Activated effector memory CD4-positive, alpha-beta T cell treated with anti-CD3 and anti-CD28 coated beads, Interleukin-2, amount 50 U/mL, for 16 hours (primary cell): ENCODE measurements at regions not wholly inside any gene's neighbourhood (a gene's known extent, or its start where the extent isn't known, plus 50 kb on each side); places are given as distances from the start of the nearest gene placed in this dataset.
"Not testable (repeated sequence)": the region's sequence is repeated elsewhere in the genome, so short reads cannot be mapped to it uniquely, and the experiment has no call there.

ENCODE experiments used
- DNase-seq: peaks from one replicate; pipeline ENCODE4 v3.0.0-alpha.2; 2020

DNA sequence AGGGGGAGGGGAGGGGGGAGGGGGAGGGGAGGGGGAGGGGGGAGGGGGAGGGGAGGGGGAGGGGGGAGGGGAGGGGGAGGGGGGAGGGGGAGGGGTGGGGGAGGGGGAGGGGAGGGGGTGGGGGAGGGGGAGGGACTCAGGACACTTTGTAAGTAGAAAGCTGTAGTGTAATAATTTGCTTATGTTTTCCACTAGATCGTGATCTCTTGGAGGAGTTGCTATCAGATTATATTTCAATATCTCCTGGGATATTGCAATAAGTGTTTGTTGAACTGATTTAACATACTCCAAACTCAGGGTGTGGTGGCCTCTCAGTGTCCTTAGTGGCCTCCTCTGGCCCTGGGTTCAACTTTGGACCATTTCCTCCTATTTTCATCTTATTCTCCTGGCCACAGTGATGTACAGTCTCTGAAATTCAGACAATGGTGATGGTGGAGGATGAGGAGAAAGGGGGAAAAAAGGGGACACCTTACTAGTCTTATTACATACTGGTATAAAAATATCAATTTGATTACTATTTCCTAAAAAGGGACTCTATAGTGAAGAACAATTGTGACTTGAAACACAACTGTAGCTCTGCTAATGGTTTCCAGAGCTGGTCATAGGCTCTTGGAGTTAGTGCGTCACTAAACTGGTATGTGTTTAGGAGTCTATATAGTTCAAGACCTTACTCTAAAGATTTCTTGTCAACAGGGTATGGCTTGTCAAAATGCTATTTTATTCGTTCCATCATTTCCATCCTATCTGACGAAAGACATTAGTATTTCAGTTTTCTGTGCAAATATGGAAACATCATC is 89.6 kb downstream of the DDX1 start:
- DNase-seq, result no peak

DNA sequence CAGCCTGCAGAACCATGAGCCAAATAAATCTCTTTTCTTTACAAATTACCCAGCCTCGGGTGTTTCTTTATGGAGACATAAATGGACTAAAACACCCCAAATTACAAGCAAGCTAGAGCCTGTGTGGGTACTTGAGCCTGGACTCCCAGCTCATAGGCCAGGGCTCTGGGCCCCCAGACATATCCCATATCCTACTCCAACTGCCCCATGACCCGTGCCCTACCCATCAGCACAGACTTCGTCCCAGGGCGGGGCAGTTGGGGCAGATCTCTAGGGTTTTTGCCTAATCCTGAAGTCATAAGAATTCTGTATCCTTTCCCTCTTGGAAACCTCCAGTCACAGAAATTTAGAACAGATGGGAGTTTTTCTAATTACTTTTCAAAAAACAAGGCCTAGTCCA is 90.7 kb downstream of the DDX1 start:
- DNase-seq, result no peak

DNA sequence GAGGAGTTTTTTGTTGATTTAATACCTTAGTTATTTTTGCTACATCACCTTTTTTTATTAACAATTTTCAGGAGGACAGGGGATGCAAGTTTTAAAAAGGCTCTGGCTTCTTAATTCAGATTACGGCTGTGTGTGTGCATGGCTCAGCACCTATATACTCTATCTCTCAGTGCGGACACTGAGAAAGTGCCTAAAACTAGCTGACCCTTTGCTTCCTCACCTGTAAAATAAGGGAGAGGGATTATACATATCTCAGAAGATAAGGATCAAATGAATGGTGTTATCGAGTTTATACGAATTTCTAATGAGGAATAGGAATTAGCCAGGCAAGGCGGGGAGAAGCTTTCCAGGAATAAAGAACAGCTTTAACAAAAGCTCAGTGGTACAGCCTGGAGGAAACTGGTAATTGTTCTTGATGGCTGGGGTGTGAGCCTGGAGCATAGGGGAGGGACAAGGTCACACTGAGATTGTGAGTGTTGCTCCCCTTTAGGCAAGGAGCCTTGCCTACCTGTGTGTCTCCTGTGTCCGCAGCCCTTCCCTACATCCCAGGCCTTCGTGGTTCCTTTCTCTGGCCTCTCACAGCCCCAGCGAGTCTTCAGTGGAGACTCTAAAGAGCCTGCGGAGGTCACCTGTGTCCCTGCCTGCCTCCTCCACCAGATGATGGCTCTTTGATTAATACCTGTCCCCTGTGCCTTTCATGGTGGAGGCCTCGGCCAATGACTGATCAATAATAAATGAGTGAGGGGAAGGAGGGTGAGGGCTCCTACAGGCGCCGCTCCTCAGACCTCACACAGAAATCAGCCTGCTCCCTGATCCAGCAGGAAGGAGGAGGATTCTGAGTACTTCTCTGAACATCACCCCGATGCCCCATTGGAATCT is 92.7 kb downstream of the DDX1 start:
- DNase-seq, result no peak

DNA sequence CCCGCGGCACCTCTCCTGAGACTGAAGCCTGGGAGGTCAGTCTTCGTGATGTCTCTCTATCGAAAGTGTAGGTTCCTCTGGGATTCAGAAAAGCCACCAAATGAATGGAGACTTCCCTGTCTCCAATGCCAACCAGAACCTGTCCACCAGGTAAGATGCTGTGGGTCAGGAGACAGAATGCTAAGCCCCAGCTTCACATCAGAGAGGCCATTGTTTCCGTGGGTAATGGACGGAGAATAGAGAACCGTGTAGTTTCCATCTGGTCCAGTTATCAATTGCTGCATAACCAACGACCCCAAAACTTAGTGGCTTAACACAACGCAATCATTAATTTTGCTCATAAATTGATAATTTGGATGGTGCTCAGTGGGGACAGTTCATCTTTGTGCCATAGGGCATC is 93.5 kb downstream of the DDX1 start:
- DNase-seq, result no peak

DNA sequence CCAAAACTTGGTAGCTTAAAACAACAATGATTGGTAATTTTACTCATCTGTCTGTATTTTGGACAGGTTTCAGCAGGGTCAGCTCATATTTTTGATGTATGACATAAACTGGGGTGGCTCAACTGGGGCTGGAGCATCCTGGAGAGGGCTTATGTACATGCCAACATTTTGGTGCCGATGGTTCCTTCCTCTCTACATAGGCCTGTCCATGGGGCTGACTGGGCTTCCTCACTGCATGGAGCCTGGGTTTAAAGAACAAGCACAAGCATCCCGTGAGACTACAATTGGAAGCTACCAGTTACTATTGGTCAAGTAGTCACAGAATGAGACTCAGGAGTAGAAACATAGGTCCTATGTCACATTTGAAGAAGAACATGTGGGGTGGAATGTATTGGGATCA is 95.0 kb downstream of the DDX1 start:
- DNase-seq, result no peak

DNA sequence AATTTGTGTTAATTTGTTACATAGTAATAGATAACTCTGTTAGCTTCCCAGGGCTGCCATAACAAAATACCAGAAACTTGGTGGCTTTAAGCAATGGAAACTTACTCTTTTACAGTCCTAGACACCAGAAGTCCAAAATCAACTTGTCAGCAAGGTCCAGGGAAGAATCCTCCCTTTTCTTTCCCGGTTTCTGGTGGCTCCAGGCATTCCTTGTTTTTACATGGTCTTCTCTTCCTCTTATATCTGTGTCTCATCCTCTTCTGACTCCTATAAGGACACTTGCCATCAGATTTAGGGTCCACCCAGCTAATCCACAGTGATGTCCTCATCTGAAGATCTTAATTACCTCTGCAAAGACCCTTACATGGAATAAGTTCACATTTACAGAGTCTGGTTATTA is 95.6 kb downstream of the DDX1 start:
- DNase-seq, result no peak

DNA sequence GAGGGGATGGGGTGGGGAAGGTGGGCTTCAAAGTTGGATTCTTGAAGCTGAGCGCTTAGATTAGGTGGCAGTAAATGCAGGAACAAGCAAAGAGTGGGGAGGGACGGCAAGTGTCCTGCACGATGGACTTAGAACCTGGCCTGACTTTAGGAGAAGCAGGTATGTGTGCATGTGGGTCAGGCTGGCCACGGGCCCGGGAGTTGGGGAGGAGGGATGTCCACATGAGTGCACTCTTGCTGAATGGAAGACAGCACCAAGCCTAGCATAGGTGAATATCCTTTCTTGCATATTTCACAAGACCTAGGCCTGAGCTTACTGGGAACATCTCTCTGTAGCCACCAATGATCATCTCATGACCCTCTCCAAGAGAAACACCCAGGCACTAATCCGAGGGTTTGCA is 96.1 kb downstream of the DDX1 start:
- DNase-seq, result no peak

DNA sequence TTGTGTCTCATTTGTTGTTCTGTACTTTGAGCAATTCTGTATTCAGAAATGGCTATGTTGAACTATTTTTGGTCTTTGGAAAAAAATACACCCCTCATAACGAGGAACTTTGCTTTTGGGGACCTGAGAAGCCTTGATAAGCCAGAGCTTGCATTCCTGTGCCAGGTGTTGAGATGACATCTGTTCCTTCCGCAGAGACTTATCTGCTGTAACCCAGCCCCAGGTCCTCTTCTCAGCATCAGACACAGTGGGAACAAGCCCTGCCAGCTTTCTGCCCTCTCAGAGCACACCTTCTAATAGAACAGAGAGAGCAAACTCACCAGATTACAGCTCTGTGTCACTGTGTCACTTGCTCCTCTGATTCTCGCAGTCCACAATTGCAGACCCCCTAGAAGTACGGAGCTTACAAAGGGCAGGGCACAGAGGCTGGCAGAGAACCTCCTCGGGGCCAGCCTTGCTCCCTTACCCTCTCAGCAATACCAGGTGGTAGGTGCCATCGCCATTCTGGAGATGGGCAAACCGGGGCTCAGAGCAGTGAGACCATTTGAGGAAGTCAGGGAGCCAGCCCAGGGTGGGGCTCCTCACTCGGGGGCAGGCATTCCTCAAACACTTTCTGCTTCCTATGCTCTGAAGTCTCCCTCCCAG is 97.4 kb downstream of the DDX1 start:
- no peak for DNase-seq

DNA sequence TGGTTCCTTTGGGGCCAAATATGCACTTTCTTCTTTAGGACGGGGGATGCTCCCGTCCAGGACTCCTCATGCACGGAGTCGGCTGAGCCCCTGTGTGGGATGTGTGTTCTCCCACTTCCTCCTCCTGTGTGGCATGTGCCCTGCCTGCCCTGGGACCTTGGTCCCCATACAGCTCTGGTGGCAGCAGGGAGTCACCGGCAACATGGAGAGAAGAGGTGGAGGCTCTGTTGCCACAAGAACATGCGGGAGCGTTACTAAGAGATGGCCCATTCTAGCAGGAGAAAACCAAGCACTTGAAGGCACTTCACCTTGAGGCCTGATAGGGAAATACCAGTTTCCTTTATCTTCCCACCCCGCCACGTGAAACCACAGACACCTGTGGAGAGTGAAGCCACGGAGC is 98.0 kb downstream of the DDX1 start:
- no peak for DNase-seq

DNA sequence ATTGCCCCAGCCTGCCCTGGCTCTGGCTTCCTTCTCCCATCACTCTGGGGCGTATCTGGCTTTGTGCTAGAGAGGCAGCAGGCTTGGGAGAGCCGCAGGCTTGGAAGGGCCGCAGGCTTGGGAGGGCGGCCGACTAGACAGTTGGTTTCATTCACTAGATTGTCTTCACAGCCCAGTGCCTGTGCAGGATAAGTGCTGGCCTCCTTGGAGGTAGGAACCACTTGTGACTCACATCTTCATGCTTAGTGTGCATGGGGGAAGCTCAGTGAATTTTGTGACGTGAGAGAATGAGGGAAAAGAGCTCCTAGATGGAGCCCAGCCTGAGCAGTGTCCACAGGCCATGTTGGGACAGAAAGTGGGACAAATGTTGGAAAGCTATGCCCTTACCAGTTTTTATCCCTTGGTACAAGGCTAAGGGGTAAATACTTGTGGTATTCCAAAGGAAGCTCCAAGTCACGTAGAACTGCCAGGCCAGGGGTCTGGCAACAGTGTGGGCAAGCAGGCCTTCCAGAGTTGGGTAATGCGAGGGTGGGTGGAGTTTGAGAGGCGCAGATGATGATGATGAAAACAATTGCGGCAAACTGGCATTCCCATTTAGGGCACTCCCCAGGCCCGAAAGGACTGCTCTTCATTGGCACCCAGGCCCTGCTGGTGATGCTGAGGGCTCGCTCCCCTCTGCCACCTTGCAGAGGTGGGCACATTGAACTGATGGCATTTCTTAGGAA is 100.1 kb downstream of the DDX1 start:
- no peak for DNase-seq

DNA sequence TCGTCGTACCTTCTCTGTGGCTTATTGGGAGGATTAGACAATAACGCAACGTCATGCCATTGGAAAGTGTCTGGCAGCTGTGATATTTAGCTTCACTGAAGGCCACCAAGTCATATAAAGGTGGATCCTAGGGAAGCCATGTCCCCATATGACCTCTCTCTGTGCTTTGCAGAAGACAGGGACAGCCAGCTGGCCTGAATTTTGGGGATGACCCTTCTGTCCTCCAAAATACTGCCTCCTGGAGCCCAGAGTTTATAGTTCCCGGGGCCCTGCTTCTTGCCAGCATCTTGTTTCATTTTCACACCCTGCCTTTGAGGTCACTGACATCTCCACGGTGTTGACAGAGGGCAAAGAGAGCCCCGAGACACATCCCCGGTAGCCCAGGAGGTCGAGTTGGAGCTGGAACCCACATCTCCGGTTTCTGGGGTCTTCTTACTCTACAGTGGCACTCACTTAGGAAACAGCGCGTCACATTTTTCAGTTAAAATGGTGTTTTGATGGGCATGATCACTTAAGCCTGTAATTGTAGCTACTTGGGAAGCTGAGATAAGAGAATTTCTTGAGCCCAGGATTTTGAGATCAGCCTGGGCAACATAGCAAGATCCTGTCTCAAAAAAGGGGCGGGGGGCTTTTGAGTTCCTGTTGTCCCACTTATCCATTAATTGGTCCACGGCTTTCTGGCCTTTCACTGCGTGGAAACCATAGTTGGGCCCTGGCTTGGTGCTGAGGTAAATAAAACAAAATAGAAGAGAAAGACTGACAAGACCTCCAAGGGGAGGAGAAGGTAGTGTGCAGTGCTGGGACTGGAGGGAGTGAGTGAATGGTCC is 101.1 kb downstream of the DDX1 start:
- DNase-seq, result no peak

DNA sequence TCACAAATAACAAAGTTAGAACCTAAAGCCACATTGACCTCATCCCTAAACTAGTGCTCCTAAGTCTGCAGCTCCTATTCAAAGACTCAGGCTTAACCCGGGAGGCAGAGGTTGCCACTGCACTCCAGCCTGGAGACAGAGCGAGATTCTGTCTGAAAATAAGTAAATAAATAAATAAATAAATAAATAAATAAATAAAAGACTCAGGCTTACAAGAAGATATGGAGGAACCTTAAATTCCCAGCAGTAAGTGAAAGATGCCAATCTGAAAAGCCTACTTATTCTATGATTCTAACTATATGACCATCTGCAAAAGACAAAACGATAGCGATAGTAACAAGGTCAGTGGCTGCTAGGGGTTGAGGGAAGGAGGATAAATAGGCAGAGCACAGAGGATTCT is 101.7 kb downstream of the DDX1 start:
- DNase-seq, result no peak

DNA sequence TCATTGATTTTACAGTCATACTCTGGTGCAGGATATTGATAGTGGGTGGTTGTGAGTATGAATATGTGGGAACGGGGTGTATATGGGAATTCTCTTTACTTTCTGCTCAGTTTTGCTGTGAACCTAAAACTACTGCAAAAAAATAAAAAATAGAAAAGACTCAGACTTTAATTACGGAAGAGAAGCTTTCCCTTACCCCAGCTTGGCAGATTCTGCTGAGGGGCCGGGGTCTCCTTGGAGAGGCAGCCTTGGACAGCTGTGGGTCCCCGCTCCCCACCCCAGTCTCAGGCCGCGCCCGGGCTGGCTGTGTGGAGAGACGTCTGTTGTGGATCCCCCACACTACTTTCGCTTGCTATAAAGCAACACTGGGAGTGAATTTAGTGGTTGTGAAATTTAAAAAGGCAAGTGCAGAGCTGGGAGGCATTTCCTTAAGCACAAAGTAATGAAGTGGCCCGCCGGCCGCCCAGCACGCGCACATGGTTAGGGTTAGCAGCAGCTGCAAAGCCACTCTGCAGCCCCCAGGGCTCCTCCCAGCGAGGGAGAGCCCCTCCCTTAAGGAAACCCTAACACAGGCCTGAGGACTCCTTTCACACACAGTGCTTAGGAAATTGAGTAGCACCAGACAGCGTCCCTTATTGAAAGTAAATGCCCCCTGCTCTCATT is 102.4 kb downstream of the DDX1 start:
- DNase-seq, result no peak

DNA sequence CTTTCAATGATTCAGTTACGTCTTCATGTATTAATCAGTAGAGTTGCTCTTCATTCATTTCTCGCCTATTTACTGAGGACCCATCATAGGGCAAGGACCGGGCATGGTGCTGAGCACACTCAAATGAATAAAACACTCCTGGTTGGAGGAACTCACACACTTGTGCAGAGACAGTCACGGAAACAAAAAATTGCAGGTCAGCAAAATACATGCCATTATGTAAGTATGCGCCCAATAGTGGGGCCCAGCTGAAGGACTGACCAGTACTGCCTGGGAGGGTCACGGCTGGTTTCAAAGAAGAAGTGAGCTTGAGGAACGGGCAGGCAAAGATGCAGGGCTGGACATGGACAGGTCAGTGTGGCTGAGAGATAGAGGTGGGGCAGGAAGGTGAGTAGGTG is 102.9 kb downstream of the DDX1 start:
- DNase-seq, result no peak

DNA sequence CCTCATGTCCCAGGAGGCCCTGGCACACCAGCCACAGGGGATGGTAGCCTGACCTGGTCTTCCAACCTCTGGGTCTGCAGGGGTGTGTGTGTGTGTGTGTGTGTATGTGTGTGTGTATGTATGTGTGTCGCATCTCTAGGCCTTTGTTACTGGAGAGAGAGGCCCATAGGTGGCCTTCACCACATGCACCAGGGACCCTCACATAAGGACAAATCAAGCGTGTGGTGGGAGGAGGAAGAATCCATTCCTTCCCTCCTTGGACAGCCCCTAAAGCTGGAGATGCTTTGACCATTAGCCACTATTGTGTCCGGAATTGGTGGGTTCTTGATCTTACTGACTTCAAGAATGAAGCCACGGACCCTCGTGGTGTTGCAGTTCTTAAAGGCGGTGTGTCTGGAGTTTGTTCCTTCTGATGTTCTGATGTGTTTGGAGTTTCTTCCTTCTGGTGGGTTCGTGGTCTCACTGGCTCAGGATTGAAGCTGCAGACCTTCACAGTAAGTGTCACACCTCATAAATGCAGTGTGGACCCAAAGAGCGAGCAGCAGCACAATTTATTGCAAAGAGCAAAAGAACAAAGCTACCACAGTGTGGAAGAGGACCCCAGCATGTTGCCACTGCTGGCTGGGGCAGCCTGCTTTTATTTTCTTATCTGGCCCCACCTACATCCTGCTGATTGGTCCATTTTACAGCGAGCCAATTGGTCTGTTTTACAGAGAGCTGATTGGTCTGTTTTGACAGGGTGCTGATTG is 104.1 kb downstream of the DDX1 start:
- no peak for DNase-seq

DNA sequence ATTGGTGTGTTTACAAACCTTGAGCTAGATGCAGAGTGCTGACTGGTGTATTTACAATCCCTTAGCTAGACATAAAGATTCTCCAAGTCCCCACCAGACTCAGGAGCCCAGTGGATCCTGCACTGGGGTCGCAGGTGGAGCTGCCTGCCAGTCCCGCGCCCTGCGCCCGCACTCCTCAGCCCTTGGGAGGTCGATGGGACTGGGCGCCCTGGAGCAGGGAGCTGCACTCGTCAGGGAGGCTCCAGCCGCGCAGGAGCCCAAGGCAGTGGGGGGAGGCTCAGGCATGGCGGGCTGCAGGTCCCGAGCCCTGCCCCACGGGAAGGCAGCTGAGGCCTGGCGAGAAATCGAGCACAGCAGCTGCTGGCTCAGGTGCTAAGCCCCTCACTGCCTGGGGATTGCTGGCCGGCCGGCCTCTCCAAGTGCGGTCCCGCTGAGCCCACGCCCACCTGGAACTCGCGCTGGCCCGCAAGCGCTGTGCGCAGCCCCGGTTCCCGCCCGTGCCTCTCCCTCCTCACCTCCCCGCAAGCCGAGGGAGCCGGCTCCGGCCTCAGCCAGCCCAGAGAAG is 105.0 kb downstream of the DDX1 start:
- not testable (repeated sequence) for DNase-seq

DNA sequence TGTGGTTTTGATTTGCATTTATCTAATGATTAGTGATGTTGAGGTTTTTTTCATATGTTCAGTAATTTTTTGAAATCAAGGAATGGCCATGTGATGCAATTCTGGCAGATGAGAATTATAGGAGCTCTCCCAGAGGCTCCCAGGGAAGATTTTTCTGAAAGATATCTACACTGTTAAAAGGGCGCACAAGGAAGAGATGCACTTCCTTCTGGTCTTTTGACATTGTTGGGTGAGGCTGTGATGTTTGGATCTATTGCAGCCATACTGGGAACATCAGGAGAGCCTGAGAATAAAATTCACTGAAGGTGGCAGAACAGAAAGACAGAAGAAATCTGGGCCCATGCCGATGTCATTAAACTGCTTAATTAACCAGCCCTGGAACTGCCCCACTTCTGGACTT is 108.5 kb downstream of the DDX1 start:
- DNase-seq, result no peak

DNA sequence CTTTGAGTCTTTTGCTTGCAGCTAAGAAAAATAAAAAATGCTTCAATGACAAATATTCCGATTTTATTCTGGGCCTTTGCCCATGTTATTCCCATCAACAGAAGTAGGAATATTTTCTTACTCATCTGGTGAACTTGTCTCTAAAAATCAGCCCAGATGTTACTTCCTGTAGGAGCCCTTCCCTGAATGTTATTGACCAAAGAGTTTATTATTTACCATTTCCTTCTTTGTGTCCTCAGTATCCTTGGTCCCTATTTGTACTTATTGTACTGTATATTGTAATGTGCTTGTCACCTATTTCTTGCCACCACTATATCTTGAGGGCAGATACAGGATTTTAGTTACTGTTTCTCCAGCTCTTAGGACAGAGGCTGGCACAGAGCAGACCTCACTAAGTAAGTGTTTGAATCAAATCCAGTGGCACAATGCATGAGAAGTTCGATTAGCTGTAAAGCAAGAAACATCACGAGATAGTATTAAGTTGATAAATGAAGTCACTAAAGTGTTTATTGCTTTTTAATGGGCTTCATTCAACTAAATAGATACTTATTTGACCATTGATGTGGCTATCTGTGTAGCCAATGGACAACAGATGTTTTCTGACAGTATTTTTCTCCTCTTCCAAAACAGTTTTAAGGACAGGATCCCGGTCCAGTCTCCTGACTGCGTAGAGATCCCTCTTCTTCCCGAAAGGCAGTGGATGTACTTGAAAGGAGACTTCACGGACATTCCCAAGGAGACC is 109.1 kb downstream of the DDX1 start:
- DNase-seq, result no peak

DNA sequence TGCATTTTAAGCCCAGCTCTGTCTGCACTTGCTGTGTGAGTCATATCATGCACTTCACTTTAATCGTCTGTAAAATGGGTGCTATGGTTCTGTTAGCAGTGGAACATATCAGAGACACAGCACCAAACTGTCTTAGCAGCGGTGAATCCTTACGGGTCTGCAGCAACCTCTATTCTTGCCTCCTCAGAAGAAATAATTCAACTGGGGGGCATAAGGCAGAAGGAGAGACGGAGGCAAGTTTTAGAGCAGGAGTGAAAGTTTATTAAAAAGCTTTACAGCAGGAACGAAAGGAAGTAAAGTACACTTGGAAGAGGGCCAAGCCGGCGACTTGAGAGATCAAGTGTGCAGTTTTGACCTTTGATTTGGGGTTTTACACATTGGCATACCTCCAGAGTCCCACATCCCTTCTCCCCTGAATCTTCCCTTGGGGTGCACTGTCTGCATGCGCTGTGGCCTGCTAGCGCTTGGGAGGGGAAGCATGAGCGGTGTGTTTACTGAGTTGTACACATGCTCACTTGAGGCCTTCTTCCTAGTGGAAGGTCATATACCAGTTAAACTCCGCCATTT is 109.8 kb downstream of the DDX1 start:
- no peak for DNase-seq
